ENCODE measurements at regions not wholly inside any gene's neighbourhood (a gene's known extent, or its start where the extent isn't known, plus 50 kb on each side); places are given as distances from the start of the nearest gene placed in this dataset.

DNA sequence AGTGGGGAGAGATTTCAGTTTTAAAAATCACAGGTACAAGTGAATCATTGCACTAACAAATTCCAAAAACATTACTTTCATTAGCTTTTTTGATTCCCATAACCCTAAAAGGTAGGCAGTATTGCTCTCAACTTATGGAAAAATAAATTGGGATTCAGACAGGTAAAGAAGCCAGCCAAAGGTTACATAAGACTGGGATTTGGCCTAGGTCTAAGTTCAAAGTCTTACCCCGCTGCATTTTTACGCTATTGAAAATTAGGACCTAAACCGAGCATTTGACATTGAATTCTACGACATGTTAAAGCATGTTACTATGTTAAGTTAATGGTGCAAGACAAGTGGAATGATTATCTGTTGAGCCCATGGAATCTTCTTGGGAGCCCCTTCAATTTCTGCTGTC lies 89.6 kb downstream of the ENC1 start:
- TF ChIP-seq, protein P1, sequence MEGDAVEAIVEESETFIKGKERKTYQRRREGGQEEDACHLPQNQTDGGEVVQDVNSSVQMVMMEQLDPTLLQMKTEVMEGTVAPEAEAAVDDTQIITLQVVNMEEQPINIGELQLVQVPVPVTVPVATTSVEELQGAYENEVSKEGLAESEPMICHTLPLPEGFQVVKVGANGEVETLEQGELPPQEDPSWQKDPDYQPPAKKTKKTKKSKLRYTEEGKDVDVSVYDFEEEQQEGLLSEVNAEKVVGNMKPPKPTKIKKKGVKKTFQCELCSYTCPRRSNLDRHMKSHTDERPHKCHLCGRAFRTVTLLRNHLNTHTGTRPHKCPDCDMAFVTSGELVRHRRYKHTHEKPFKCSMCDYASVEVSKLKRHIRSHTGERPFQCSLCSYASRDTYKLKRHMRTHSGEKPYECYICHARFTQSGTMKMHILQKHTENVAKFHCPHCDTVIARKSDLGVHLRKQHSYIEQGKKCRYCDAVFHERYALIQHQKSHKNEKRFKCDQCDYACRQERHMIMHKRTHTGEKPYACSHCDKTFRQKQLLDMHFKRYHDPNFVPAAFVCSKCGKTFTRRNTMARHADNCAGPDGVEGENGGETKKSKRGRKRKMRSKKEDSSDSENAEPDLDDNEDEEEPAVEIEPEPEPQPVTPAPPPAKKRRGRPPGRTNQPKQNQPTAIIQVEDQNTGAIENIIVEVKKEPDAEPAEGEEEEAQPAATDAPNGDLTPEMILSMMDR (IDR thresholded peaks at IDR 0.05; ENCODE audit: borderline replicate concordance, extremely low read depth, low read length, poor library complexity, severe bottlenecking) = no peak
- no peak for TF ChIP-seq EZH2 (IDR thresholded peaks at IDR 0.05; ENCODE audit: borderline replicate concordance, low read depth, low read length, severe bottlenecking)
